ENCODE measurements at regions not wholly inside any gene's neighbourhood (a gene's known extent, or its start where the extent isn't known, plus 50 kb on each side); places are given as distances from the start of the nearest gene placed in this dataset.

GRCh38 chr1:23618586-23619083 is 59.3 kb upstream of the ID3 start:
- peak; percentile 83 for DNase-seq (ENCODE audit: insufficient read length, low spot score, missing footprints)
- Histone ChIP-seq H3K27me3 (ENCODE audit: insufficient read depth, low read length) (peaks cover 37% of the 10 kb centered on the region), H3K4me2 (ENCODE audit: insufficient read depth, low read length) (no peak overlapping the region), H3K36me3 (ENCODE audit: insufficient read depth, low read length) (no peaks in the 10 kb centered on the region), H3K27ac (ENCODE audit: low read depth, low read length) (no peak overlapping the region), H3K4me1 (ENCODE audit: insufficient read depth, low read length) (no peaks in the 10 kb centered on the region), H3K9me3 (ENCODE audit: low read depth, low read length) (no peaks in the 10 kb centered on the region), H2AFZ (ENCODE audit: low read length) (no peak overlapping the region), H3K4me3 (ENCODE audit: insufficient read depth, low read length) (no peak overlapping the region), H4K20me1 (ENCODE audit: insufficient read depth, low read length) (no peaks in the 10 kb centered on the region), H3K79me2 (ENCODE audit: insufficient read depth, low read length) (no peaks in the 10 kb centered on the region)
- TF ChIP-seq, protein P1, sequence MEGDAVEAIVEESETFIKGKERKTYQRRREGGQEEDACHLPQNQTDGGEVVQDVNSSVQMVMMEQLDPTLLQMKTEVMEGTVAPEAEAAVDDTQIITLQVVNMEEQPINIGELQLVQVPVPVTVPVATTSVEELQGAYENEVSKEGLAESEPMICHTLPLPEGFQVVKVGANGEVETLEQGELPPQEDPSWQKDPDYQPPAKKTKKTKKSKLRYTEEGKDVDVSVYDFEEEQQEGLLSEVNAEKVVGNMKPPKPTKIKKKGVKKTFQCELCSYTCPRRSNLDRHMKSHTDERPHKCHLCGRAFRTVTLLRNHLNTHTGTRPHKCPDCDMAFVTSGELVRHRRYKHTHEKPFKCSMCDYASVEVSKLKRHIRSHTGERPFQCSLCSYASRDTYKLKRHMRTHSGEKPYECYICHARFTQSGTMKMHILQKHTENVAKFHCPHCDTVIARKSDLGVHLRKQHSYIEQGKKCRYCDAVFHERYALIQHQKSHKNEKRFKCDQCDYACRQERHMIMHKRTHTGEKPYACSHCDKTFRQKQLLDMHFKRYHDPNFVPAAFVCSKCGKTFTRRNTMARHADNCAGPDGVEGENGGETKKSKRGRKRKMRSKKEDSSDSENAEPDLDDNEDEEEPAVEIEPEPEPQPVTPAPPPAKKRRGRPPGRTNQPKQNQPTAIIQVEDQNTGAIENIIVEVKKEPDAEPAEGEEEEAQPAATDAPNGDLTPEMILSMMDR (IDR thresholded peaks at IDR 0.05; ENCODE audit: extremely low read depth, low read depth, low read length): no peak

GRCh38 chr1:23617084-23617521 is 57.8 kb upstream of the ID3 start:
- Histone ChIP-seq H2AFZ (ENCODE audit: low read length) (no peak overlapping the region), H4K20me1 (ENCODE audit: insufficient read depth, low read length) (no peaks in the 10 kb centered on the region), H3K27me3 (ENCODE audit: insufficient read depth, low read length) (peaks cover 37% of the 10 kb centered on the region), H3K36me3 (ENCODE audit: insufficient read depth, low read length) (no peaks in the 10 kb centered on the region), H3K4me2 (ENCODE audit: insufficient read depth, low read length) (no peak overlapping the region), H3K4me3 (ENCODE audit: insufficient read depth, low read length) (no peak overlapping the region), H3K79me2 (ENCODE audit: insufficient read depth, low read length) (no peaks in the 10 kb centered on the region), H3K9me3 (ENCODE audit: low read depth, low read length) (no peaks in the 10 kb centered on the region), H3K27ac (ENCODE audit: low read depth, low read length) (no peak overlapping the region), H3K4me1 (ENCODE audit: insufficient read depth, low read length) (no peaks in the 10 kb centered on the region)
- no peak for DNase-seq (ENCODE audit: insufficient read length, low spot score, missing footprints)
- TF ChIP-seq, protein P1 (IDR thresholded peaks at IDR 0.05; ENCODE audit: extremely low read depth, low read depth, low read length): no peak

GRCh38 chr1:23616292-23616824 is 57.1 kb upstream of the ID3 start:
- Histone ChIP-seq H4K20me1 (ENCODE audit: insufficient read depth, low read length) (no peaks in the 10 kb centered on the region), H3K9me3 (ENCODE audit: low read depth, low read length) (no peaks in the 10 kb centered on the region), H3K27me3 (ENCODE audit: insufficient read depth, low read length) (peaks cover 37% of the 10 kb centered on the region), H2AFZ (ENCODE audit: low read length) (no peak overlapping the region), H3K4me2 (ENCODE audit: insufficient read depth, low read length) (no peak overlapping the region), H3K79me2 (ENCODE audit: insufficient read depth, low read length) (no peaks in the 10 kb centered on the region), H3K36me3 (ENCODE audit: insufficient read depth, low read length) (no peaks in the 10 kb centered on the region), H3K4me3 (ENCODE audit: insufficient read depth, low read length) (no peak overlapping the region), H3K27ac (ENCODE audit: low read depth, low read length) (no peak overlapping the region), H3K4me1 (ENCODE audit: insufficient read depth, low read length) (no peaks in the 10 kb centered on the region)
- no peak for DNase-seq (ENCODE audit: insufficient read length, low spot score, missing footprints)
- TF ChIP-seq, protein P1 (IDR thresholded peaks at IDR 0.05; ENCODE audit: extremely low read depth, low read depth, low read length): no peak

DNA sequence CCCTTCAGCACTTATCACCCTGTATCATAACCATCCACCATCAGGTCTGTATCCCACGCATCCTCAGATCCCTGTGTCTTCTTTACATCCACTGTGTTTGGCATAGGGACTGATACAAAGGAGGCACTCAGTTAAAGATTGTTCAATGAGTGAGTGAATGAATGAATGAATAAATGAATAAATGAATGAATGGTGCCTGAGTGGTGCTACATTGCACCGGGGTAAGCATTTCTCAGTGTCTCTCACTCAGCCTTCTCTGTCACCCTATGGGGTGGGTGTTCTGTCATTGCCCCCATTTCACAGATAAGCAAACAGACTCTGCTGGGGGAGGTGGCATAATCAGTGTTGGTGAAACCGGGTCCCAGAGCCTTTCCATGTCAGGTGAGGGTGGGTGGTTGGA is 56.6 kb upstream of the ID3 start:
- no peaks in the 10 kb centered on the region for H4K20me1 ChIP-seq (ENCODE audit: insufficient read depth, low read length)
- no peak for DNase-seq (ENCODE audit: insufficient read length, low spot score, missing footprints)
- H3K36me3 ChIP-seq (ENCODE audit: insufficient read depth, low read length): no peaks in the 10 kb centered on the region
- TF ChIP-seq, protein P1 (IDR thresholded peaks at IDR 0.05; ENCODE audit: extremely low read depth, low read depth, low read length): no peak
- H3K4me3 ChIP-seq (ENCODE audit: insufficient read depth, low read length): no peak overlapping the region
- H3K9me3 ChIP-seq (ENCODE audit: low read depth, low read length): no peaks in the 10 kb centered on the region
- no peak overlapping the region for H3K27ac ChIP-seq (ENCODE audit: low read depth, low read length)
- H3K27me3 ChIP-seq (ENCODE audit: insufficient read depth, low read length): peaks cover 32% of the 10 kb centered on the region
- H3K4me2 ChIP-seq (ENCODE audit: insufficient read depth, low read length): no peak overlapping the region
- no peaks in the 10 kb centered on the region for H3K79me2 ChIP-seq (ENCODE audit: insufficient read depth, low read length)
- H3K4me1 ChIP-seq (ENCODE audit: insufficient read depth, low read length): no peaks in the 10 kb centered on the region
- H2AFZ ChIP-seq (ENCODE audit: low read length): no peak overlapping the region

Measured in osteoblast (primary cell).